Duodenal mucosa (tissue), 2 donors: ENCODE measurements at regions not wholly inside any gene's neighbourhood (a gene's known extent, or its start where the extent isn't known, plus 50 kb on each side); places are given as distances from the start of the nearest gene placed in this dataset.

Experiments
- H3K27ac ChIP-seq: one replicate; pipeline ENCODE4 v1.7.0; 2013; ENCODE audit warnings: low read depth, low read length
- H3K27me3 ChIP-seq, 2 donors: one replicate each; pipeline ENCODE4 v1.7.0; 2013; ENCODE audit warnings: low read length in 2 of 2, control low read depth in 1 of 2; ENCODE audit not compliant: insufficient read depth in 2 of 2, control insufficient read depth in 1 of 2
- H3K36me3 ChIP-seq, 2 donors: one replicate each; pipeline ENCODE4 v1.7.0; 2013; ENCODE audit warnings: low read length in 2 of 2, control low read depth in 1 of 2; ENCODE audit not compliant: insufficient read depth in 2 of 2, control insufficient read depth in 1 of 2
- H3K4me1 ChIP-seq, 2 donors: one replicate each; pipeline ENCODE4 v1.7.0; 2013; ENCODE audit warnings: low read length in 2 of 2, control low read depth in 1 of 2; ENCODE audit not compliant: insufficient read depth in 2 of 2, control insufficient read depth in 1 of 2
- H3K4me3 ChIP-seq, 2 donors: one replicate each; pipeline ENCODE4 v1.7.0; 2013; ENCODE audit warnings: low read length in 2 of 2, low read depth in 1 of 2
- H3K9ac ChIP-seq, 2 donors: one replicate each; pipeline ENCODE4 v1.7.0; 2013; ENCODE audit warnings: low read length in 2 of 2, low read depth in 1 of 2
- H3K9me3 ChIP-seq, 2 donors: one replicate each; pipeline ENCODE4 v1.7.0; 2013; ENCODE audit warnings: low read length in 2 of 2, control low read depth in 1 of 2; ENCODE audit not compliant: control insufficient read depth in 1 of 2

- Histone ChIP-seq H3K36me3 (no peaks in the 10 kb centered on the region), H3K27me3 (no peaks in the 10 kb centered on the region), H3K4me1 (peaks cover 0 to 12% of the 10 kb centered on the region in 2 donors), H3K9me3 (no peaks in the 10 kb centered on the region), H3K27ac (no peak overlapping the region), H3K4me3 (no peak overlapping the region), H3K9ac (no peak overlapping the region)
Measured at GRCh38 chr13:50318887-50319286, 303.6 kb downstream of the KCNRG start.

GRCh38 chr13:50319635-50320255 is 304.5 kb downstream of the KCNRG start:
- no peaks in the 10 kb centered on the region for H3K36me3 ChIP-seq
- H3K9ac ChIP-seq: no peak overlapping the region
- peaks cover 0 to 12% of the 10 kb centered on the region in 2 donors for H3K4me1 ChIP-seq
- H3K9me3 ChIP-seq: no peaks in the 10 kb centered on the region
- no peaks in the 10 kb centered on the region for H3K27me3 ChIP-seq
- no peak overlapping the region for H3K4me3 ChIP-seq
- H3K27ac ChIP-seq: no peak overlapping the region

DNA sequence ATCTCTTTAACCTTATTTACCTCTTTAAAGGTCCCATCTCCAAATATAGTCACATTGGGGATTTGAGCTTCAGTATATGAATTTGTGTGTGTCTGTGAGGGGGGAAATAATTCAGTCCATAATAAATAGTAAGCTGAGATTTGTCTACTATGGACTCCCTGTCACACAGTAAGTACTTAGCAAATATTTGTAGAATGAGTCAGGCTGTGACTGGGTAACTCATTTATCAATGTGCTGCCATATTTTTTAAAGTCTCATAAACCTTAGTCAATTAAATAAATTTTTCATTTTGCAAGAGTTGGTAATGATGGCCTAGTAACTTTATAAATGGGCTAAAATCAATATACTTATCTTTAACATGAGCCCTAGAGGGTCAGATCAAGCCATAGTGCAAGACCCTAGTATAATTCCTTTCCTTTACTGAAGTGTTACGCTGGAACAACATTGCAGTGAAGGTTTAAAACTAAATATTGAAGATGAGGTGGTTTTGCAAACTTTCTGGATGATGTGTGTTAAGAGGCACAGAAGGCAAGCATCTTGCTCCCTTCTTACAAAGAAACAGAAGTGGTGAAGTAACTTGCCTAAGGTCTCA is 305.1 kb downstream of the KCNRG start:
- H3K36me3 ChIP-seq: no peaks in the 10 kb centered on the region
- no peak overlapping the region for H3K9ac ChIP-seq
- H3K27ac ChIP-seq: no peak overlapping the region
- H3K9me3 ChIP-seq: no peaks in the 10 kb centered on the region
- H3K4me1 ChIP-seq: peaks cover 0 to 12% of the 10 kb centered on the region in 2 donors
- no peaks in the 10 kb centered on the region for H3K27me3 ChIP-seq
- H3K4me3 ChIP-seq: no peak overlapping the region

DNA sequence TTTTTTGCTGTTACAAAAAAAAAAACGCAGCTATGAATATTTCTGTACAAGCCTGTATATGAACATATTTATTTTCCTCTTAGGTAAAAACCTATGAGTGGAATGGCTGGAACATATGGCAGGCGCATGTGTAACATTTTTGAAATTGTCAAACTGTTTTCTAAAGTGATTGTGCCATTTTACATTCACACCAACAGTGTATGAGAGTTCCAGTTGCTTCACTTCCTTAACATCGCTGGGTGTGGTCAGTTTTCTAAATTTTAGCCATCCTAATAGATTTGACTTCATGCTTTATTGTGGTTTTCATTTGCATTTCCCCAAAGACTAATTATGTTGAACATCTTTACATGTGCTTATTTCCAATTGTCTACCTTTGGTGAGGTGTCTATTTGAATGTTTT is 306.8 kb downstream of the KCNRG start:
- no peaks in the 10 kb centered on the region for H3K9me3 ChIP-seq
- H3K27ac ChIP-seq: no peak overlapping the region
- no peak overlapping the region for H3K4me3 ChIP-seq
- no peak overlapping the region for H3K9ac ChIP-seq
- H3K27me3 ChIP-seq: no peaks in the 10 kb centered on the region
- H3K4me1 ChIP-seq: peaks cover 0 to 12% of the 10 kb centered on the region in 2 donors
- no peaks in the 10 kb centered on the region for H3K36me3 ChIP-seq

- H3K4me3 ChIP-seq: no peak overlapping the region
- no peak overlapping the region for H3K9ac ChIP-seq
- H3K4me1 ChIP-seq: peaks cover 0 to 12% of the 10 kb centered on the region in 2 donors
- H3K36me3 ChIP-seq: no peaks in the 10 kb centered on the region
- no peak overlapping the region for H3K27ac ChIP-seq
- no peaks in the 10 kb centered on the region for H3K9me3 ChIP-seq
- H3K27me3 ChIP-seq: no peaks in the 10 kb centered on the region
Measured at GRCh38 chr13:50323440-50324065, 308.3 kb downstream of the KCNRG start.

- Histone ChIP-seq H3K4me1 (no peaks in the 10 kb centered on the region), H3K36me3 (no peaks in the 10 kb centered on the region), H3K9me3 (no peaks in the 10 kb centered on the region), H3K9ac (no peak overlapping the region), H3K4me3 (no peak overlapping the region), H3K27ac (no peak overlapping the region), H3K27me3 (no peaks in the 10 kb centered on the region)
Measured at GRCh38 chr13:50326271-50326670, 311.0 kb downstream of the KCNRG start.

DNA sequence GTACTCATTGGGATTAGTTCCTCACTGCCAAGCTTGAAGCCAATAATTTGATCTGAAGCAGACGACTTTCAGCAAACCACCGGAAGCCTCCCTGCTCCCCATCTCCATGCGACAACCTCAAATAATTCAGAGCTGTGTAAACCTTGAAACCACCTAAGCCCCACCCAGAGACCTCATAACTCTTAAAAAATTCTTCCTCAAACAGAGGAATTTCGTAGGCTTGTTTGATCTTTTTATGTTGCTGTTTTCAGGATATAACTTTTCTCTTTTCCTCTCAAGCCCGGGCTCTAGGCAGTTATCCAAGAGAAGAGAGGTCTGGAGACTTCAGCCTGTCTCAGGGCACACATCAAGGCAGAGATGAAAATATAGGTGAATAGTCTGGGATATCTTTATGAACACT is 311.6 kb downstream of the KCNRG start:
- H3K4me3 ChIP-seq: no peak overlapping the region
- no peaks in the 10 kb centered on the region for H3K36me3 ChIP-seq
- no peaks in the 10 kb centered on the region for H3K9me3 ChIP-seq
- H3K27ac ChIP-seq: no peak overlapping the region
- no peaks in the 10 kb centered on the region for H3K4me1 ChIP-seq
- no peaks in the 10 kb centered on the region for H3K27me3 ChIP-seq
- no peak overlapping the region for H3K9ac ChIP-seq

DNA sequence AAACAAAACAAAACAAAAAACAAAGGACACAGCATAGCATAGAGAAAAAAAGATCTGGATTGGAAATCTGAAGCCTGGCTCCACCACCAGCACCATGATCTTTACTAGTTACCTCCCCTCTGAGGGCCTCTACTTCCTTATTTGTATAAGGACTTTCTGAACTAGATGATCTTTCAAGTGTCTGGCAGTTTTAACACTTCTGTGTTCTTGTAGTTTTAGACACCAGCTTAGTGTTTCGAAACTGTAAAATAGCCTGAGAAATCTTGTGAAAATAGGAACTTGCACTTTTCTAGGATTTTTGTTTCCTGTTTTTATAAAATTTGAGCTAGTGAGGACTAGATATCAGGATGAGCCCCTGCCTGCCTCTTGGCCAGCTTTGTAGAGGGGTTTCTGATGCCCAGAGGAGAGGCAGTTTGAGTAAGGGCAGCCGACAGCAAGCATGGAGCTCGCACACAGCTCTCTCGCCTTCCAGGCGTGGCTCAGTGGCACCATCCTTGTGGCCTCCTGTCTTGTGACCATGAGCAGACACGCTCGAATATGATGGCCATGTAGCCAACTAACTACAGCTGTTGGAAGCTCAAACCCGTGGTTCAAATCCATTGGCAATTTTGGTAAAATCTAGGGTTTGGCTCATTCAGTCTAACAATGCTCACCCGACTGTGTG is 319.0 kb downstream of the KCNRG start:
- no peak overlapping the region for H3K4me3 ChIP-seq
- no peaks in the 10 kb centered on the region for H3K36me3 ChIP-seq
- H3K27ac ChIP-seq: no peak overlapping the region
- H3K4me1 ChIP-seq: no peaks in the 10 kb centered on the region
- no peaks in the 10 kb centered on the region for H3K27me3 ChIP-seq
- H3K9me3 ChIP-seq: no peaks in the 10 kb centered on the region
- H3K9ac ChIP-seq: no peak overlapping the region

DNA sequence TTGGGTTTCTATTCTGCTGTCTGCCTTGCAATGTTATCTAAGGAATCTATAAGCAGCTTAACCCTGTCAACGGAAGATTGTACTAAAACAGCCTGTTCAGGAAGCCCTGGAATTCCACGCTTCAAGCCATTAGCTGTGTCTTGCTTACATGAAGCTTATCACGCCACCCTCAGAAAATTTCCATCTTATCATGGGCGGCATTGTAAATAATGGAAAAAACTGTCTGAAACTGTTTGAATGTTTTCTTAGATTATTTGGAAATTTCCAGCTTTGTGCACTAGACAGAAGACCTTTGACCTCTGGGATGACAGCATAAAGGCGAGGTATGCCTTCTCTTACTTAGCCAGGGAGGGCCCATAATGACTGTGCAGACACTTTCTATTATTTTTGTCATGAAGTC is 319.7 kb downstream of the KCNRG start:
- Histone ChIP-seq H3K4me3 (no peak overlapping the region), H3K36me3 (no peaks in the 10 kb centered on the region), H3K9ac (no peak overlapping the region), H3K27ac (no peak overlapping the region), H3K27me3 (no peaks in the 10 kb centered on the region), H3K4me1 (no peaks in the 10 kb centered on the region), H3K9me3 (no peaks in the 10 kb centered on the region)

- H3K9ac ChIP-seq: no peak overlapping the region
- H3K27me3 ChIP-seq: no peaks in the 10 kb centered on the region
- H3K27ac ChIP-seq: no peak overlapping the region
- no peaks in the 10 kb centered on the region for H3K4me1 ChIP-seq
- no peaks in the 10 kb centered on the region for H3K9me3 ChIP-seq
- H3K36me3 ChIP-seq: no peaks in the 10 kb centered on the region
- no peak overlapping the region for H3K4me3 ChIP-seq
Measured at GRCh38 chr13:50339271-50339670, 324.0 kb downstream of the KCNRG start.
